BLaER1 treated with 17β-estradiol and CSF1 and Interleukin-3, amounts not matched to agents 10 nM and 100 nM (cell line): ENCODE measurements at regions not wholly inside any gene's neighbourhood (a gene's known extent, or its start where the extent isn't known, plus 50 kb on each side); places are given as distances from the start of the nearest gene placed in this dataset.
A peak's percentile ranks its signal among the peaks of the same experiment; 100 is the strongest.
"Not testable (repeated sequence)": the region's sequence is repeated elsewhere in the genome, so short reads cannot be mapped to it uniquely, and the experiment has no call there.

Experiments
- H3K27ac ChIP-seq, 11 experiments: shearing (Covaris generic); formaldehyde crosslinking; 2 replicates each; pipeline ENCODE4 v1.8.1; 2022
- H3K27me3 ChIP-seq, 11 experiments: shearing (Covaris generic); formaldehyde crosslinking; 2 replicates each; pipeline ENCODE4 v1.8.1; 2022
- H3K36me3 ChIP-seq, 11 experiments: shearing (Covaris generic); formaldehyde crosslinking; 2 replicates each; pipeline ENCODE4 v1.8.1; 2022
- H3K4me1 ChIP-seq, 10 experiments: shearing (Covaris generic); formaldehyde crosslinking; 2 replicates each; pipeline ENCODE4 v1.8.1; 2022
- H3K4me2 ChIP-seq, 11 experiments: shearing (Covaris generic); formaldehyde crosslinking; 2 replicates each; pipeline ENCODE4 v1.8.1; 2022
- H3K4me3 ChIP-seq, 10 experiments: shearing (Covaris generic); formaldehyde crosslinking; 2 replicates each; pipeline ENCODE4 v1.8.1; 2022
- H3K9ac ChIP-seq, 11 experiments: shearing (Covaris generic); formaldehyde crosslinking; 2 replicates each; pipeline ENCODE4 v1.8.1; 2022
- H3K9me3 ChIP-seq, 11 experiments: shearing (Covaris generic); formaldehyde crosslinking; replicated peaks in 1 of 11; 2 replicates each; pipeline ENCODE4 v1.8.1; 2022
- H4K20me1 ChIP-seq, 11 experiments: shearing (Covaris generic); formaldehyde crosslinking; 2 replicates each; pipeline ENCODE4 v1.8.1; 2022
- Cebpa-rat ChIP-seq, 11 experiments: shearing (Covaris generic); IDR thresholded peaks; 2 replicates each; pipeline ENCODE4 v1.8.1; 2022

- Histone ChIP-seq H3K36me3 (no peaks in the 10 kb centered on the region), H3K4me1 (peaks cover 10 to 75% (median 57%) of the 10 kb centered on the region in 10 experiments; a peak in 18 of 20 replicates), H3K9me3 (no peaks in the 10 kb centered on the region), H3K4me3 (no peak overlapping the region), H3K4me2 (peak overlapping the region; percentile 48 to 94 (median 82)), H3K9ac (no peak overlapping the region), H3K27ac (no peak overlapping the region), H3K27me3 (peaks cover 35 to 85% (median 41%) of the 10 kb centered on the region in 11 experiments), H4K20me1 (peaks cover 0 to 27% (median 0%) of the 10 kb centered on the region in 11 experiments; a peak in 6 of 22 replicates)
- no peak for TF ChIP-seq Cebpa-rat (IDR thresholded peaks at IDR 0.05)
These were observed 117.9 kb upstream of the LPCAT1 start for GRCh38 chr5:1641560-1642166.

DNA sequence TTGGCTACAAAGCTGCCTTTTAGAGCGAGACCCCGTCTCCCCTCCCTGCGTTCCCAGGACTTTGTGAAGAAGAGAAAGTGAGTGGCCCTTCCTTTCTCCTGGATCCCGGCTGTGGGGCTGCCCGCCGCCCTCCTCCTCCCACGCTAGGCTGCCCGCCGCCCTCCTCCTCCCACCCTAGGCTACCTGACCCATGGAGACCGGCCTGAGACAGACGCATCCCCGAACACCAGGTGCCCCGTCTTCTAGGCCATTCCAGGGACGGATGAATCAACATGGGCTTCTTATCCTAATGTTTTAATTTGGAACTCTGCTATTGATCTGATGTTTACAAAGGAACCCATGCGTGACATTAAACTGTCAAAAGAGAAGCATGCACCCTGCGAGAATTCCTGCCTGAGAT, 117.3 kb upstream of the LPCAT1 start:
- Histone ChIP-seq H3K4me3 (no peak overlapping the region), H3K36me3 (no peaks in the 10 kb centered on the region), H3K27ac (no peak overlapping the region), H3K4me2 (peak overlapping the region; percentile 48 to 94 (median 82)), H4K20me1 (peaks cover 0 to 27% (median 0%) of the 10 kb centered on the region in 11 experiments; a peak in 6 of 22 replicates), H3K4me1 (peaks cover 10 to 81% (median 61%) of the 10 kb centered on the region in 10 experiments; a peak in 18 of 20 replicates), H3K9ac (no peak overlapping the region), H3K27me3 (peaks cover 41 to 91% (median 47%) of the 10 kb centered on the region in 11 experiments), H3K9me3 (no peaks in the 10 kb centered on the region)
- no peak for TF ChIP-seq Cebpa-rat (IDR thresholded peaks at IDR 0.05)

GRCh38 chr5:1640421-1640881, 116.7 kb upstream of the LPCAT1 start:
- peak overlapping the region in 1 of 11 experiments; percentile 2; a peak in 1 of 22 replicates for H3K9ac ChIP-seq
- no peaks in the 10 kb centered on the region for H3K9me3 ChIP-seq
- peak overlapping the region in 9 of 11 experiments; percentile 63 to 94 (median 88); a peak in 16 of 22 replicates for H3K4me2 ChIP-seq
- H3K4me1 ChIP-seq = peaks cover 10 to 81% (median 61%) of the 10 kb centered on the region in 10 experiments; a peak in 18 of 20 replicates
- peaks cover 0 to 27% (median 0%) of the 10 kb centered on the region in 11 experiments; a peak in 6 of 22 replicates for H4K20me1 ChIP-seq
- no peak overlapping the region for H3K27ac ChIP-seq
- H3K36me3 ChIP-seq = no peaks in the 10 kb centered on the region
- TF ChIP-seq Cebpa-rat (IDR thresholded peaks at IDR 0.05) = no peak
- H3K4me3 ChIP-seq = no peak overlapping the region
- peaks cover 44 to 96% (median 52%) of the 10 kb centered on the region in 11 experiments for H3K27me3 ChIP-seq

GRCh38 chr5:1639757-1640156, 116.0 kb upstream of the LPCAT1 start:
- Histone ChIP-seq H3K4me2 (peak overlapping the region in 8 of 11 experiments; percentile 3 to 94 (median 90); a peak in 15 of 22 replicates), H3K27ac (no peak overlapping the region), H3K9me3 (no peaks in the 10 kb centered on the region), H3K36me3 (no peaks in the 10 kb centered on the region), H3K27me3 (peaks cover 44 to 96% (median 52%) of the 10 kb centered on the region in 11 experiments), H3K4me3 (no peak overlapping the region), H3K4me1 (peaks cover 6 to 77% (median 65%) of the 10 kb centered on the region in 10 experiments; a peak in 18 of 20 replicates), H4K20me1 (peaks cover 0 to 27% (median 0%) of the 10 kb centered on the region in 11 experiments; a peak in 6 of 22 replicates), H3K9ac (peak overlapping the region in 1 of 11 experiments; percentile 2; a peak in 1 of 22 replicates)
- TF ChIP-seq Cebpa-rat (IDR thresholded peaks at IDR 0.05) = no peak

GRCh38 chr5:1638658-1639400, 115.1 kb upstream of the LPCAT1 start:
- Histone ChIP-seq H3K9me3 (no peaks in the 10 kb centered on the region), H3K36me3 (no peaks in the 10 kb centered on the region), H3K4me3 (peak overlapping the region in 3 of 10 experiments; percentile 11 to 37 (median 25); a peak in 4 of 20 replicates), H3K4me2 (peak overlapping the region in 9 of 11 experiments; percentile 33 to 94 (median 88); a peak in 18 of 22 replicates), H3K4me1 (peaks cover 7 to 80% (median 73%) of the 10 kb centered on the region in 10 experiments; a peak in 18 of 20 replicates), H3K9ac (peak overlapping the region in 3 of 11 experiments; percentile 41 to 55 (median 41); a peak in 5 of 22 replicates), H4K20me1 (peaks cover 0 to 27% (median 0%) of the 10 kb centered on the region in 11 experiments; a peak in 6 of 22 replicates), H3K27me3 (peaks cover 42 to 93% (median 52%) of the 10 kb centered on the region in 11 experiments), H3K27ac (no peak overlapping the region)
- TF ChIP-seq Cebpa-rat (IDR thresholded peaks at IDR 0.05) = no peak

DNA sequence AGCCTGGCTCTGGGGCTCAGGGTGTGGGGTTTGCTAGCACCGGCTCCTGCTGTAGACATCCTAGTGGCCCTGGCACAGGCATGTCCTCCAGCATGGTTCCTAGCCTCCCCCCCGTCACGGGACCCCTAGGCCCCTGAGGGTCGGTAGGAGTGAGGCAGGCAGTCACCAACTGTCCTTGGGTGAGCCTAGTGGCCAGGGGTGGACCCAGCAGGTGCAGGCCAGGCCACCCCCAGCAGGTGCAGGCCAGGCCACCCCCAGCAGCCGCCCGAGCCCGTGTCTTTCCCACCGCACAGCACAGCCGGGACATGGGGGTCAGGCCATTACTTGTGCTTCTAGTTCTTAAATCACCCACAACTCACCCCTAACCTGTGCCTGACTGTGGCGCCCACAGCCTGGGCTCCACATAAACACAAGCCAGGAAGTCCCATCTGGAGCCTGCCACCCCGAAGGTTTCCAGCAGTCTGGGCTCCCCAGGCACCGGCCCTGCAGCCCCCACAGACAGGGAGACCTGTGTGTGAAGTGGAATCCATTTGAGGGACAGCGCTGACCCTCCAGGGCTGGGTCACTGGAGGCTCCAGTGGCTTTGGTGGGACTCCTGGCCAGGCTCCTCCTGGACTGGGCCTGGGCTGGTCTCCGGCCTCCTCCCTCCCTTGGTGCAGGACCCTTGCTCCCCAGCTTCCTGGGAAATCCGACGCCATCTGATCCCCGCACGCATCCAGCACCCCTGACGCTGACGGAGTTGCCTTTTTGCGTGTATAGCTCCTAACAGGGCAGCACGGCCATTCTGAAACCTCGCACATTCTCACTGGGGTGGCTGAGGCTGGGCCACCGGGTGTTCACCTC, 114.1 kb upstream of the LPCAT1 start:
- Histone ChIP-seq H3K27ac (no peak overlapping the region), H3K9ac (no peak overlapping the region; a peak in 2 of 22 replicates), H3K27me3 (peaks cover 33 to 92% (median 44%) of the 10 kb centered on the region in 11 experiments), H3K36me3 (no peaks in the 10 kb centered on the region), H4K20me1 (peaks cover 0 to 19% (median 0%) of the 10 kb centered on the region in 11 experiments; a peak in 6 of 22 replicates), H3K4me2 (peak overlapping the region in 9 of 11 experiments; percentile 24 to 94 (median 88); a peak in 17 of 22 replicates), H3K4me3 (no peak overlapping the region), H3K4me1 (peaks cover 7 to 80% (median 73%) of the 10 kb centered on the region in 10 experiments; a peak in 18 of 20 replicates), H3K9me3 (no peaks in the 10 kb centered on the region)
- no peak for TF ChIP-seq Cebpa-rat (IDR thresholded peaks at IDR 0.05)

- Histone ChIP-seq H3K9me3 (no peaks in the 10 kb centered on the region), H3K9ac (no peak overlapping the region), H3K4me3 (no peak overlapping the region), H3K36me3 (no peaks in the 10 kb centered on the region), H4K20me1 (peaks cover 0 to 12% (median 0%) of the 10 kb centered on the region in 11 experiments; a peak in 5 of 22 replicates), H3K4me2 (peak overlapping the region in 9 of 11 experiments; percentile 24 to 94 (median 88); a peak in 17 of 22 replicates), H3K27ac (no peak overlapping the region), H3K4me1 (peaks cover 7 to 74% (median 68%) of the 10 kb centered on the region in 10 experiments; a peak in 18 of 20 replicates), H3K27me3 (peaks cover 26 to 90% (median 37%) of the 10 kb centered on the region in 11 experiments)
- TF ChIP-seq Cebpa-rat (IDR thresholded peaks at IDR 0.05) = no peak
These were observed 113.3 kb upstream of the LPCAT1 start for GRCh38 chr5:1636981-1637638.

DNA sequence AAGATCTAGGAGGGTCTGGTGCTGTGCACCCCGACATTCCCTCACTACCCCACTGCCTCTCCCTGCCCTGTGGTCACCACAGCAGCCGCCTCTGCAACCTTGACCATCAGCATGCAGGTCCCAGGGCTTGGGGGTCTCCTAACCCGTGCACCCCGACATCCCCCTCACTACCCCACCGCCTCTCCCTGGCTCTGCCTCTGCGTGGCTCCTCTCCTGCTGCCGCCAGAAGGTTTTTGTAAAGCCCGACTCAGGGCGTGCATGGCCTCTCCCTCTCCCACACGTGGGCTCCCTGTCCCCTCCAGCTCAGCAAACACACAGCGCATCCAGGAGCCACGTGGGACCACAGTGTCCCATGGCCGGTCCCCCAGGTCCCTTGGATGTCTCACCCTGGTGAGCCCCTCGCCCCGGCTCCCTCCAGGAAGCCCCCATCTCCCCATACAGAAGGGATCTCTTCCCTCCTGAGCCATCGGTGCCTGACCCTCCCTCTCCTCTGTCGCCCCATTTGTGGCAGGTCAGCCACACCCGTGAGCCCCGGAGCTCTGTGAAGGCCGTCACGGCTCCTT, 112.5 kb upstream of the LPCAT1 start:
- H3K9me3 ChIP-seq = not testable (repeated sequence)
- peaks cover 6 to 66% (median 61%) of the 10 kb centered on the region in 10 experiments; a peak in 18 of 20 replicates for H3K4me1 ChIP-seq

DNA sequence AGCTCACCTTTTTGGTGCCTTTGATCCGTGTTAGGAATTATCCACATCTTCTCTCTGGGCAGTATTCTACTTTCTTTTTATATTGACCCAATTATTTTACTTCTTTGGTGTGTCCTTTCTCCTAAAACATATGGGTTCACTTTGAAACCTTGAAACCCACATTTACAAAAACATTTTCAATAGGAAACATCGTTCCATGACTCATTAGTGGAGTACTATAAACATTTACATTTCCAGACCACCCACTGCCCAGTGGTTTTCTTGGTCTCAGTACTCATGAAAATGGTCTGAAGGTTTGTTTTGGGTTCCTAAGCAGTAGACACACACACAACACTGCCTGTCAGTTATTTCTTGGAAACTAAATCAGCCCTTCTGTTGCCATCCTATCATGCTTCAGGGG, 111.7 kb upstream of the LPCAT1 start:
- peaks cover 26 to 80% (median 36%) of the 10 kb centered on the region in 11 experiments for H3K27me3 ChIP-seq

More for the DNA sequence above, 112.5 kb upstream of the LPCAT1 start:
- not testable (repeated sequence) for H3K27ac ChIP-seq, H3K4me3 ChIP-seq, H3K9ac ChIP-seq, H3K36me3 ChIP-seq
- Histone ChIP-seq H3K4me2 (peak overlapping the region in 9 of 11 experiments; percentile 24 to 94 (median 88); a peak in 15 of 22 replicates), H3K27me3 (peaks cover 26 to 88% (median 36%) of the 10 kb centered on the region in 11 experiments), H4K20me1 (peaks cover 0 to 10% (median 0%) of the 10 kb centered on the region in 11 experiments; a peak in 4 of 22 replicates)

More for the DNA sequence above, 111.7 kb upstream of the LPCAT1 start:
- H3K9me3 ChIP-seq, H3K9ac ChIP-seq, H3K36me3 ChIP-seq, H3K4me3 ChIP-seq, H3K27ac ChIP-seq, H3K4me2 ChIP-seq: not testable (repeated sequence)
- peaks cover 0 to 10% (median 0%) of the 10 kb centered on the region in 11 experiments; a peak in 4 of 22 replicates for H4K20me1 ChIP-seq
- H3K4me1 ChIP-seq = peaks cover 0 to 57% (median 53%) of the 10 kb centered on the region in 10 experiments; a peak in 17 of 20 replicates
